Fibroblast of skin of right quadriceps (primary cell): ENCODE measurements at regions not wholly inside any gene's neighbourhood (a gene's known extent, or its start where the extent isn't known, plus 50 kb on each side); places are given as distances from the start of the nearest gene placed in this dataset.

Experiments used
- DNase-seq: peaks from one replicate; pipeline ENCODE4 v3.0.0-alpha.2; 2013

GRCh38 chr2:51145761-51146160, 113.8 kb upstream of the NRXN1 start:
- DNase-seq: no peak

GRCh38 chr2:51120754-51121280, 88.9 kb upstream of the NRXN1 start:
- no peak for DNase-seq

- DNase-seq: no peak
Measured at GRCh38 chr2:51111532-51111931, 79.6 kb upstream of the NRXN1 start.

- no peak for DNase-seq
Measured at GRCh38 chr2:51108794-51109193, 76.9 kb upstream of the NRXN1 start.

- no peak for DNase-seq
Measured at GRCh38 chr2:51107841-51108240, 75.9 kb upstream of the NRXN1 start.

- no peak for DNase-seq
Measured at GRCh38 chr2:51105811-51106210, 73.9 kb upstream of the NRXN1 start.

- peak; percentile 40 for DNase-seq
Measured at GRCh38 chr2:51103205-51103604, 71.3 kb upstream of the NRXN1 start.

- DNase-seq: no peak
Measured at GRCh38 chr2:51093016-51093415, 61.1 kb upstream of the NRXN1 start.

GRCh38 chr2:51085420-51086068, 53.6 kb upstream of the NRXN1 start:
- no peak for DNase-seq

GRCh38 chr2:51084750-51085149, 52.8 kb upstream of the NRXN1 start:
- DNase-seq: no peak
